CD4-positive, alpha-beta T cell (primary cell): ENCODE measurements at regions not wholly inside any gene's neighbourhood (a gene's known extent, or its start where the extent isn't known, plus 50 kb on each side); places are given as distances from the start of the nearest gene placed in this dataset.

Experiments used
- ATAC-seq: fragments of 200-7000 bp; cut with Tn5 transposase; one replicate; pipeline ENCODE4 v1.10.0; 2022; ENCODE audit warnings: mild to moderate bottlenecking; ENCODE audit not compliant: poor library complexity
- CTCF ChIA-PET: fragments of 350-600 bp; sonication (Branson Sonifier 250); formaldehyde crosslinking; loops from one replicate; lab custom pipeline; 2021; ENCODE audit warnings: antibody characterized with exemption, inconsistent platforms; lab: Charles Lee
- POLR2A ChIA-PET: fragments of 350-600 bp; sonication (Branson Sonifier 250); formaldehyde crosslinking; loops from one replicate; lab custom pipeline; 2021; ENCODE audit warnings: antibody characterized with exemption, inconsistent platforms; lab: Charles Lee
- DNase-seq, 14 experiments: peaks; one replicate each; pipeline ENCODE4 v3.0.0-alpha.2; 2013 to 2020; ENCODE audit warnings: mixed read lengths in 2 of 14
- H3K27ac ChIP-seq, 2 donors: one replicate each; pipeline versions ENCODE4 v1.5.1 to v1.7.0; 2013; ENCODE audit warnings: low read length in 2 of 2, low read depth in 1 of 2, mild to moderate bottlenecking in 1 of 2
- H3K27me3 ChIP-seq, 2 experiments: 1 replicate in 1 of 2; 2 replicates in 1 of 2; pipeline versions ENCODE4 v1.6.1 to v1.7.0; 2013; ENCODE audit warnings: low read length in 2 of 2, control low read depth in 1 of 2, mild to moderate bottlenecking in 1 of 2, moderate library complexity in 1 of 2; ENCODE audit not compliant: insufficient read depth in 2 of 2, control insufficient read depth in 1 of 2
- H3K36me3 ChIP-seq: one replicate; pipeline ENCODE4 v1.6.1; 2013; ENCODE audit warnings: low read length, control low read depth; ENCODE audit not compliant: insufficient read depth
- H3K4me1 ChIP-seq: one replicate; pipeline ENCODE4 v1.6.1; 2013; ENCODE audit warnings: low read length, control low read depth; ENCODE audit not compliant: insufficient read depth
- H3K4me3 ChIP-seq: one replicate; pipeline ENCODE4 v1.5.1; 2013; ENCODE audit warnings: mild to moderate bottlenecking, low read length, moderate library complexity
- H3K9me3 ChIP-seq, 2 experiments: 1 replicate in 1 of 2; 2 replicates in 1 of 2; pipeline versions ENCODE4 v1.6.1 to v1.7.0; 2013; ENCODE audit warnings: low read length in 2 of 2, mild to moderate bottlenecking in 2 of 2, control low read depth in 1 of 2, moderate library complexity in 1 of 2; ENCODE audit not compliant: control insufficient read depth in 1 of 2, insufficient read depth in 1 of 2
- H3K27ac Mint-ChIP-seq: one replicate; pipeline ENCODE4 v1.8.0; 2020; ENCODE audit warnings: mixed read lengths
- H3K27me3 Mint-ChIP-seq: one replicate; pipeline ENCODE4 v1.8.0; 2021; ENCODE audit warnings: mixed read lengths
- H3K36me3 Mint-ChIP-seq: one replicate; pipeline ENCODE4 v1.8.0; 2021; ENCODE audit warnings: low read depth, mixed read lengths
- H3K4me1 Mint-ChIP-seq: one replicate; pipeline ENCODE4 v1.8.0; 2021; ENCODE audit warnings: low read depth, mixed read lengths
- H3K4me3 Mint-ChIP-seq: one replicate; pipeline ENCODE4 v1.8.0; 2020; ENCODE audit warnings: mild to moderate bottlenecking, mixed read lengths
- H3K9me3 Mint-ChIP-seq: one replicate; pipeline ENCODE4 v1.8.0; 2020; ENCODE audit warnings: mixed read lengths
- intact Hi-C, 2 experiments: fragments of 100-400 bp; cut with DNase I in 1 of 2; cut with micrococcal nuclease in 1 of 2; formaldehyde crosslinking; loops; one replicate each; pipeline versions ENCODE4 v1.15.1 to v1.9.0; 2023 to 2025; cut with DNase I, micrococcal nuclease
- TF ChIP-seq, protein P1 (sequence below): fragments of 200-600 bp; IDR thresholded peaks from one replicate; pipeline ENCODE4 v1.8.0; 2022; ENCODE audit warnings: antibody characterized with exemption, mild to moderate bottlenecking

DNA sequence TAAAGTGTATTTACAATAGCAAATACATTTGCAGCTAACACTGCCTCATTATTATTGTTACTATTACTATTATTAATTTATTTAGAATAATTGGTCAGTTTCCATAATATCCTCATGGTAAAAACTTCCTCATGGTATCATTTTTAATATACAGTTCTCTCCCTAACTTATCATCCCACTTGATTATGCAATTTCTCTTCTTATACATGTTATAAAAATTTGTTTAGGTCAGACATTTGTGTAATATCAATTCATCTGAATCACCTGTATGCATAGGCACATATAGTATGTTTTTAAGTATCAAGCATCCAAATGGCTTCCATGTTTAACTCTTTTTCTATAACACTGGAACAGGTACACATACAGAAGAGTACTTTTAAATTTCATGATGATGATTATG, 210.8 kb upstream of the STARD13 start:
- no peak overlapping the region for H3K27ac ChIP-seq
- no peak overlapping the region for H3K4me3 ChIP-seq
- no peaks in the 10 kb centered on the region for H3K4me1 ChIP-seq
- peaks cover 1% of the 10 kb centered on the region for H3K9me3 Mint-ChIP-seq
- TF ChIP-seq, protein P1, sequence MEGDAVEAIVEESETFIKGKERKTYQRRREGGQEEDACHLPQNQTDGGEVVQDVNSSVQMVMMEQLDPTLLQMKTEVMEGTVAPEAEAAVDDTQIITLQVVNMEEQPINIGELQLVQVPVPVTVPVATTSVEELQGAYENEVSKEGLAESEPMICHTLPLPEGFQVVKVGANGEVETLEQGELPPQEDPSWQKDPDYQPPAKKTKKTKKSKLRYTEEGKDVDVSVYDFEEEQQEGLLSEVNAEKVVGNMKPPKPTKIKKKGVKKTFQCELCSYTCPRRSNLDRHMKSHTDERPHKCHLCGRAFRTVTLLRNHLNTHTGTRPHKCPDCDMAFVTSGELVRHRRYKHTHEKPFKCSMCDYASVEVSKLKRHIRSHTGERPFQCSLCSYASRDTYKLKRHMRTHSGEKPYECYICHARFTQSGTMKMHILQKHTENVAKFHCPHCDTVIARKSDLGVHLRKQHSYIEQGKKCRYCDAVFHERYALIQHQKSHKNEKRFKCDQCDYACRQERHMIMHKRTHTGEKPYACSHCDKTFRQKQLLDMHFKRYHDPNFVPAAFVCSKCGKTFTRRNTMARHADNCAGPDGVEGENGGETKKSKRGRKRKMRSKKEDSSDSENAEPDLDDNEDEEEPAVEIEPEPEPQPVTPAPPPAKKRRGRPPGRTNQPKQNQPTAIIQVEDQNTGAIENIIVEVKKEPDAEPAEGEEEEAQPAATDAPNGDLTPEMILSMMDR: no peak
- no peaks in the 10 kb centered on the region for H3K9me3 ChIP-seq
- H3K27me3 ChIP-seq: no peaks in the 10 kb centered on the region
- CTCF ChIA-PET: no interaction called here
- DNase-seq (no peak), ATAC-seq (no peak)
- no peaks in the 10 kb centered on the region for H3K36me3 Mint-ChIP-seq
- no peaks in the 10 kb centered on the region for H3K36me3 ChIP-seq
- H3K27me3 Mint-ChIP-seq: peaks cover 6% of the 10 kb centered on the region
- intact Hi-C loops: no loop called here
- H3K4me1 Mint-ChIP-seq: no peaks in the 10 kb centered on the region
- no peak overlapping the region for H3K27ac Mint-ChIP-seq
- POLR2A ChIA-PET: no interaction called here
- H3K4me3 Mint-ChIP-seq: no peak overlapping the region

DNA sequence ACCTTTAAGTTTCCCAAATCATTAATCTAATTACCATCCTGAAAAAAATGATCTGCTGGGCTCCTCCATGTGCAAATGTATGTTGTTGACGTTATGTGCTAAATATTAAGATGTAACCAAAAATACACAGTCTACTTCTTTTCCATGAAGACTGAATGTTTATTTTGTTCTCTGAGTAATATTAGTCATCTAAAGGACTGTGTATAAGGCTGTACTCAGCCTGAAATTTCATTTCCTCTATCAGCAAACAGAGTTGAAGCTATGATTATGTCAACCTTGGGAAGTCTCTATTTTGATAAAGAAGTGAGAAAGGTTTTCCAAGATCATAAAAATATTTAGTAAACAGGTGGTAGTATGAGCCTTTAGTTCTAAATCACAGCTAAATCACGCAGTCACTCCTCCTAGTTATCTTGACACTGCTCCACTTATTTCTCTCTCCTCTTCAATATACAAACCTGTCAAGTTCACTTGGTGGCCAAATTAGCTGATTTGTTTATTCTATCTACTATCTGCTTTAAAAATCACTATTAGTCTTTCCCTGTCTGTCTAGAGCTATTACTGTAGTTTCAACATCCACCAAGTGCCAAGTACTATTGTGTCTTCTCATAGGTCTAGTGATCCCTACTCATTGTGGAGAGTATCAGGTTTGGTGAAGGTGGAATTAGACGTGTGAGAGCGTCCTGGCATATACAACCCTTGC, 211.7 kb upstream of the STARD13 start:
- CTCF ChIA-PET: no interaction called here
- POLR2A ChIA-PET: no interaction called here
- intact Hi-C loops: no loop called here

DNA sequence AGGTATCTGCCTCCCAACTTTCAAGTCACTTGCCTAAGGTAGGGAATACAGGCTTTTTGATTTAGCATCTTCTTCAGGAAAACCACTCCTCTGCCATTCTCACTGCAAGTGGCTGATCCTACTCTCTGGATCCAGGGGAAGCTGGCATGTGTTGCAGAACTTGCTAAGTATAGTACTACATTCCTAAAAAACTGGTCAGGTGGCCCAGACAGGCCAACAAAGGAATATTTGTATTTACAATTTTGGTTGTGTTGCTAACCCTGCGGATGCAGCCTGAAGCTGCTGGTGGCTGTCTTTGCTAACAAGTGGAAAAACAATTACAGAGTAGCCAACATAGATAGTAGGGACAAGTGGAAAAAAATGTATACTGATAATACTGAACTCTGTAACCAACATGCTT, 222.5 kb upstream of the STARD13 start:
- intact Hi-C loops: no loop called here

More for the DNA sequence above, 211.7 kb upstream of the STARD13 start:
- no peaks in the 10 kb centered on the region for H3K27me3 ChIP-seq
- DNase-seq (no peak), ATAC-seq (no peak)
- Mint-ChIP-seq H3K27me3 (peaks cover 9% of the 10 kb centered on the region), H3K9me3 (peaks cover 6% of the 10 kb centered on the region), H3K27ac (no peak overlapping the region), H3K4me3 (no peak overlapping the region), H3K36me3 (no peaks in the 10 kb centered on the region), H3K4me1 (no peaks in the 10 kb centered on the region)
- H3K4me3 ChIP-seq: no peak overlapping the region
- no peaks in the 10 kb centered on the region for H3K36me3 ChIP-seq
- no peaks in the 10 kb centered on the region for H3K9me3 ChIP-seq
- H3K4me1 ChIP-seq: no peaks in the 10 kb centered on the region
- TF ChIP-seq, protein P1: no peak
- H3K27ac ChIP-seq: no peak overlapping the region

More for the DNA sequence above, 222.5 kb upstream of the STARD13 start:
- ChIA-PET POLR2A (no interaction called here), CTCF (no interaction called here)
- no peaks in the 10 kb centered on the region for H3K36me3 Mint-ChIP-seq
- H3K27ac ChIP-seq: no peak overlapping the region
- no peaks in the 10 kb centered on the region for H3K27me3 ChIP-seq
- peaks cover 22% of the 10 kb centered on the region for H3K27me3 Mint-ChIP-seq
- no peaks in the 10 kb centered on the region for H3K36me3 ChIP-seq
- H3K9me3 ChIP-seq: no peaks in the 10 kb centered on the region
- H3K27ac Mint-ChIP-seq: no peak overlapping the region
- H3K4me1 Mint-ChIP-seq: no peaks in the 10 kb centered on the region
- H3K9me3 Mint-ChIP-seq: peaks cover 2% of the 10 kb centered on the region
- no peak overlapping the region for H3K4me3 Mint-ChIP-seq
- ATAC-seq (no peak), DNase-seq (no peak)
- H3K4me3 ChIP-seq: no peak overlapping the region
- no peaks in the 10 kb centered on the region for H3K4me1 ChIP-seq
- TF ChIP-seq, protein P1: no peak
